Bone marrow (tissue), 2 donors: ENCODE measurements at regions not wholly inside any gene's neighbourhood (a gene's known extent, or its start where the extent isn't known, plus 50 kb on each side); places are given as distances from the start of the nearest gene placed in this dataset.
"Not testable (repeated sequence)": the region's sequence is repeated elsewhere in the genome, so short reads cannot be mapped to it uniquely, and the experiment has no call there.

Source experiments
- DNase-seq, 2 donors: peaks; one replicate each; lab custom pipeline; 2025; lab: John Stamatoyannopoulos, UW

GRCh38 chr21:15614766-15615165, 115.0 kb upstream of the USP25 start:
- no peak for DNase-seq

GRCh38 chr21:15616864-15617574, 112.8 kb upstream of the USP25 start:
- no peak for DNase-seq

- DNase-seq, result no peak
Observed at GRCh38 chr21:15617964-15618363, 111.8 kb upstream of the USP25 start.

- DNase-seq, result no peak
Observed at GRCh38 chr21:15620892-15621291, 108.9 kb upstream of the USP25 start.

- DNase-seq, result no peak
Observed at GRCh38 chr21:15624646-15625045, 105.1 kb upstream of the USP25 start.

GRCh38 chr21:15625363-15625762, 104.4 kb upstream of the USP25 start:
- no peak for DNase-seq

- no peak for DNase-seq
Observed at GRCh38 chr21:15626031-15626430, 103.8 kb upstream of the USP25 start.

- DNase-seq, result no peak
Observed at GRCh38 chr21:15627011-15627410, 102.8 kb upstream of the USP25 start.

GRCh38 chr21:15627823-15628222, 102.0 kb upstream of the USP25 start:
- no peak for DNase-seq

- no peak for DNase-seq
Observed at GRCh38 chr21:15631342-15631741, 98.4 kb upstream of the USP25 start.

- DNase-seq, result not testable (repeated sequence)
Observed at GRCh38 chr21:15634541-15634940, 95.2 kb upstream of the USP25 start.

- no peak for DNase-seq
Observed at GRCh38 chr21:15638856-15639549, 90.8 kb upstream of the USP25 start.

GRCh38 chr21:15640113-15640512, 89.7 kb upstream of the USP25 start:
- not testable (repeated sequence) for DNase-seq

GRCh38 chr21:15644489-15644888, 85.3 kb upstream of the USP25 start:
- no peak for DNase-seq

- DNase-seq, result no peak
Observed at GRCh38 chr21:15645830-15646229, 84.0 kb upstream of the USP25 start.

GRCh38 chr21:15650735-15651134, 79.0 kb upstream of the USP25 start:
- DNase-seq, result no peak

GRCh38 chr21:15651172-15651571, 78.6 kb upstream of the USP25 start:
- DNase-seq, result no peak

GRCh38 chr21:15653710-15654109, 76.1 kb upstream of the USP25 start:
- DNase-seq, result no peak

GRCh38 chr21:15654171-15654570, 75.6 kb upstream of the USP25 start:
- no peak for DNase-seq

GRCh38 chr21:15659753-15660422, 69.9 kb upstream of the USP25 start:
- DNase-seq, result no peak

- no peak for DNase-seq
Observed at GRCh38 chr21:15660423-15660804, 69.4 kb upstream of the USP25 start.

GRCh38 chr21:15667010-15667409, 62.8 kb upstream of the USP25 start:
- DNase-seq, result no peak

GRCh38 chr21:15667819-15668218, 62.0 kb upstream of the USP25 start:
- DNase-seq, result no peak
